LHCN-M2 (cell line): ENCODE measurements at regions not wholly inside any gene's neighbourhood (a gene's known extent, or its start where the extent isn't known, plus 50 kb on each side); places are given as distances from the start of the nearest gene placed in this dataset.
"Not testable (repeated sequence)": the region's sequence is repeated elsewhere in the genome, so short reads cannot be mapped to it uniquely, and the experiment has no call there.

Experiments used
- DNase-seq: peaks from one replicate; pipeline ENCODE4 v3.0.0-alpha.2; 2012; ENCODE audit warnings: low read depth

DNA sequence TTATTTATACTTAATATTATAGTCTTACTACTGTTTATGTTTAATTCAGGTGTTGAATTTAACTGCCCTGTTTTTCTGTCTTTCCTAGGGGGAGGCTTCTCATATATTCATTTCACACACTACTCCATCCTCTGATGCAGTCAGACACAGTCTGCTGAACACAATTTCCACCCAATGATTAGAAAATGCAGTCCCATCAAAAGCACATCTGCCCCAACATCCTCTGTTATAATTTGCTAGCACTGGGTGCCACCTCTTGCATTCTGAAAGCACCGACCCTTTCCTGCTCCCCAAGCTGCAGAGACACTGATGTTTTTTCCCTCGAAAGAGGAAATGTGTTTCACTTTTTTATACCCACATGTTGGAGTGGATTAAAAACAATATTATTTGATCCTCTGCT lies 474.7 kb downstream of the PID1 start:
- no peak for DNase-seq

DNA sequence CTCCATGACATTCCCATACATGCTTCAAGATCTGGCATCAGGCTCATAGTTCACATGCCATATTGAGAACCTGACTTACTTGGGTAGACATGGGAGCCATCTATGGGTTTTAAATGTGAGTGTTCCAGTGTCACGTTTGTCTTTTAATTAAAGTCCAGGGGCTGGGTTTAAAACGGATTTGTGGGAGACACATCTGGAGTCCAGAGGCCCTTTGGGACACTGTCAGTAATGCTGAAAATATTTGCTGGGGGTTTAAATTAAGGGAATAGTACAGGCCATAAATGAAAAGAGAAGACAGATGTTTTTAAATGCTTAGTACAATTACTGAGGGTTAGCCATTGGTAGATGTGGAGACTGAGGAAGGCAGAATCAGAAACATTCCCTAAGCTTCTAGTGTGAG lies 478.0 kb downstream of the PID1 start:
- DNase-seq: peak; percentile 17

DNA sequence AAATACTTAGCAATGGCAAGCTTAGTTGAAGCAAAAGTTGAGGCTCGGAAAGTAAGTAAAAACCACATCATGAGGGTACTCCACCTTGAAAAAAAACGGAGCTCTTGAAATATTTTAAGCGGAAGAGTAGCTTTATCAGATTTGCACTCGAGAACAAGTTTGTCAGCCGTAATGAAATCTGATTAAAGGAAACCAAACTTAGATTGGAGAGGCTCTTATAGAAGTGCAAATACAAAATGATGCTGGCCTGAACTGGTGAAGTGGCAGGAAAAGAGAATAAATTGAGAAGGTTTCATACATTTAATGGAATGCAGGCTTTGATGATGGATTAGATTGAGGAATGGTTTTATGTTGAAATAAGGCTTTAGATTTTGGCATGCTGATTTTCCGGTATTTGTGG lies 484.2 kb downstream of the PID1 start:
- no peak for DNase-seq

DNA sequence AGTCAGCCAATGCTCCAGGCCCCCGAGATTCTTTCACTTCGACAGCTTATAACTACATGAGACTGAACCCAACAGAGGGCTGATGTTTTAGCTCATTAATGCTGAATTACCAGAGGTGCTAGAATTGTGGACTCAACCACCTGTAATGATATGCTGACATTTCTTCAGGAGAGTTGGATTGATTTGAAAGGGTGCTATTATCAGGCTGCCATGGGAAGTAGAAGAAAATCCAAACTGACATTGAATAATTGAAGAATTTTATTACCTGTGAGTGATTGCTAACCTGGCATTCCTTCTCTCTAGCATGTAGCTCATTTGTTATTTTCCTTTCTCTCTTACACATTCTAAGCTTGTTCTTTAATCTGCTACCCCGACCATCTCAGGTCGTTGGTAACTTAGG lies 488.8 kb downstream of the PID1 start:
- no peak for DNase-seq

DNA sequence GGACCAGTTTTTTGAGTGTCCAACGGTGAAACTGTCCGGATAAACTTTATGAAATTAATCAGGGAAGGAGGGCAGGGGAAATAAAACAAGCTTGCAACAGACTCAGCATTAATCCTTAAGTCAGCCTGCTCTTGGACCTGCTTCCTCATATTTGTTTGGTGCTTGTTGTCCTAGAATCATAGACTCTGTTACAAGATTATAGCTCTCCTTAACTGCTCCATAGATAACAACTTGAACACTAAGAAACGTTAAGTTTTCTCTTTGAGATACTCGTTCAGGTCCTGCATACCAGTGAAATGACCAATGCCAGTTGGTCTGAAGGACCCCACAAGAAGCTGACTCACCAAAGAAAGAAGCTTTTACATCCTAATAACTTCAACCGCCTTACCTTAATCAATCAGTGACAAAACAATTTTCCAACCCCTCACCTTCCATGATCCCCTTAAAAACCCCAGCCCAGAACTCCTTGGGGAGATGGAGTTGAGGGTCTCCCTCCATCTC lies 493.2 kb downstream of the PID1 start:
- no peak for DNase-seq

DNA sequence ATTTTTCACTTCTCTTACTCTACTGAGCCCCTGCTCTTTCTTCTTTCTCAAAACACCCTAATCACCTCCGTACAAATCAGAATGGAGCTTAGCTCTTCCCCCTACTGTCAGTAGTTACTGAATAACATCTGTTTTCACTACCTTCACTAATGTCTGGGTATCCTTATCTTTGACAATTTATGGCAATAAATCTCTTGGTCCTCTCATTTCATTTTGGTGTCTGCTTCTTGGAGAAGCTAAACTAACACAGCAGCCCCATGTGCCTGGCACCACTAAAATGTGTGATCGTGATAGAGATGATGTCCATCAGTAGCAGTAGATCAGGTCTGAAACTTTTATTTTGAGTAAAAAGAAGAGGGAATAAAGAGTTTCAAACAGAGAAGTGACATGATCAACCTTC lies 496.5 kb downstream of the PID1 start:
- no peak for DNase-seq

DNA sequence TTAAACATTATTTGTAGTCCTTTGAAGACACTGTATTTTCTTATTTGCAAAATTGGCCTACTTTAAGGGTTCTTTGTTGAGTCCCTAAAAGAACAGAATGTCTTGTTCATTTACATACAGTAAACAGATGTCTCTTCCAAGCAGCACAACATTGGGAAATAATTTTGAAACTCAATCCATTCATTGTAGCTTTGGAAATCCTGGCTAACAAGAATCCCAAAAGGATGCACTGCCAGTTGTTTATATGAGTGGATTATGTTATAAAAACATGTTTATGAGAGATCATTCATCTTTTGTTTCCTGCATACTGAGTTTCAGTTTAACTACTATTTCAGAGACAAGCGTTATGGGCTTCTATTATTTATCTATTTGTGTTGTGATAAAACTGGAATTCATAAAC lies 499.3 kb downstream of the PID1 start:
- DNase-seq: peak; percentile 82

DNA sequence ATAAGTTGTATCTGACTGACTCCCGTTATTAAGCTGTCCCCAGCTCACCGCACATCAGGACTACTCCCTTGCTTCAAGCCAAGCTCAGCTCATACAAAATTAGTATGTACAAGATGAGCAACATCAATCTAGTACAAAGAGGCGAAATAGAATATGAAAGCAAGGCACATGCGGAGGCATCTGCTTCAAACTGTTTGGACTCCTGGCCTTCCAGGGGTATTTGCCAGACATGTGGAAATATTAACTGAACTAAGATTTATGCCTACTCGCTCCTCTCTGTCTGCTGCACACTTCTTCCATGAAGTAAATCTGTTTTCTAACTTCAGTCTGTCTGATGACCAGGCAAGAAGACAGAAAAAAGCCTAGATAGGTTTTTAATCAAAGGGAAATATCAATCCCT lies 499.8 kb downstream of the PID1 start:
- DNase-seq: no peak

DNA sequence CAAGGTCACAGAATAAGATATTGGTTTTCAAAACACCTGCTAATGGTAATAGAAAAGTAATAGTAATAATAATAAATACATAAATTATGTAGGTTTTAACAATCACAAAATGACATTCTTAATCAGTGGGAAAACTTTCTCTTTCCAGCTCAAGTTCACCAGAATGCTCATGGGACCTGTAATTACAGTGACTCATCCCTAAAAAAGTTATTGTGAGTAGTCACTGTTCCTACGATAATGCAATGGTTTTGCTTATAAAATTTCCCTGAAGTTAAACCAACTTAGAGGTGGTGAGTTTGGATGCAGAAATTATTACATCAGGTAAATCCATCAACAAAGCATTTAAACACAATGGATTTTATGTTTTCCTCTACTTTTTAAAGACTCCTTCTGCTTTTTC lies 502.3 kb downstream of the PID1 start:
- DNase-seq: peak; percentile 95

DNA sequence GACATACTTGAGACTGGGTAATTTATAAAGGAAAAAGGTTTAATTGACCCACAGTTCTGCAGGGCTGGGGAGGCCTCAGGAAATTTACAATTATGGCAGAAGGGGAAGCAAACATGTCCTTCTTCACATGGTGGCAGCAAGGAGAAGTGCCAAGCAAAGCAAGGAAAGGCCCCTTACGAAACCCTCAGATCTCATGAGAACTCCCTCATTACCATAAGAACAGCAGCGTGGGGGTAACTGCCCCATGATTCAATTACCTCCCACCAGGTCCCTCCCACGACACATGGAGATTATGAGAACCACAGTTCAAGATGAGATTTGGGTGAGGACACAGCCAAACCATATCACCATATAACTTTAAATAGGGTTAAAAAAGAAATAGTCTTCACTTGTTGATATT lies 502.9 kb downstream of the PID1 start:
- DNase-seq: peak; percentile 38

DNA sequence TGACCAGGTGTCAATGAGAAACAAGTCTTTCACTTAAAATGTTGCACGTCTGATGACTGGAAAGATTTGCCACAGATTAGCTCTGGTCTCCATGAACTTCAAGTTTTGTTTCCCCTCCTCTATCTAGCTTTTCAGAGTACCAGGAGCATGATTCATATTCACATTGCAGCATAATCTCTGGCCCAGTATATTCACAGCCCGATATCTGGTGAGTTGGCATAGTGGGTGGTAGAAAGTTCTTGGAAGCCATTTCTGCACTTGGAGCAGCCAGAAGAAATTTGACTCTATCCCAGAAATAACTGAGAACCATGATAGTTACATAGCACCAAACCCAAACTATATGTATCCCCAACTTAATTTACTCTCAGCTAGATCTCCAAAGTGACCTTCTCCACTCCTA lies 503.9 kb downstream of the PID1 start:
- peak; percentile 78 for DNase-seq

DNA sequence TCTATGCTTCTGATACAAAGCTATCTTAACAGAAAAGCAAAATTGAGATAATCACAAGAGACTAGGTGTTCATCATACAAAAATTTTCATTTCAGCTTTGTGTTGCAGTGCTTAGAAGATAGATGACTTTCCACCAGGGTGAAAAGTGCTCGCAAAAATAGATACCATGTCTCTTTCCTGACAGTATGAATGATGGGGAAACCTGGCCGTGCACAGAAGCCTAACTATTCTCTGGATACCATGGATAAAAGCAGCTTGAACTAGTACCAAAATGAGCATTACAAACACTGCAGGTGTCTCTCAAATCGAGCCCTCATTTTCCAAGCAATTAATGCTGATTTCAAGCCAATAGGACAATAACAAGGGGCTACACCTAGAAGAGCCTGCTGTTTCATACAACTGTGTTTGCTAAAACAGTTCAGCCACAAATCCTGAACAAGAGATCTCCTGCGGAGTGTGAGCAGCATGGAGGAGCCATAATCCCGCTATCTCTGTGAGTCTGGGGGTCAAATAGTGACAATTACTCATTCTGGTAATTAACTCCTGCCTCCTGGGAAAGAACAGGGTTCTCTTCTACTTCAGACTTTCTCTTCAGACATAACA lies 507.6 kb downstream of the PID1 start:
- no peak for DNase-seq

DNA sequence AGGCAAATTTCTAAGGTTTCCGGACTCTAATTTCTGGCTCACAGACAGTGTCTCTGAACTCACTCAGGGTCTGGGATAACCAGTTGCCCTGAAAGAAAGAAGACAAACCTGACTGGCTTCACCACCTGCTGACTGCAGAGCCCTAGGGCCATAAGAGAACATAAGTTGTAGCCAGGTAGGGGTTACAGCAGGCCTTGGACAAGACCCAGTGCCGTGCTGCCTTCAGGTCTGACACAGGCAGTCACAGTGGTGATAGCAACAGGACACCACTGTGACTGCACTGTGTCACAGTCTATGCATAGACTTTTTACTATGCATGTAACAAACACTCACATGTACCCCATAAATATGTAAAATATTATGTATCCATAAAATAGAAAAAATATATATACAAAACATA lies 508.5 kb downstream of the PID1 start:
- no peak for DNase-seq

DNA sequence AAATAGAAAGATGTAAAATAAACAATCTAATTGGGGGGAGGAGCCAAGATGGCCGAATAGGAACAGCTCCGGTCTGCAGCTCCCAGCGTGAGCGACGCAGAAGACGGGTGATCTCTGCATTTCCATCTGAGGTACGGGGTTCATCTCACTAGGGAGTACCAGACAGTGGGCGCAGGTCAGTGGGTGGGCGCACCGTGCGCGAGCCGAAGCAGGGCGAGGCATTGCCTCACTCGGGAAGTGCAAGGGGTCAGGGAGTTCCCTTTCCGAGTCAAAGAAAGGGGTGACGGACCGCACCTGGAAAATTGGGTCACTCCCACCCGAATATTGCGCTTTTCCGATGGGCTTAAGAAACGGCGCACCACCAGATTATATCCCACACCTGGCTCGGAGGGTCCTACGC lies 515.4 kb downstream of the PID1 start:
- not testable (repeated sequence) for DNase-seq

DNA sequence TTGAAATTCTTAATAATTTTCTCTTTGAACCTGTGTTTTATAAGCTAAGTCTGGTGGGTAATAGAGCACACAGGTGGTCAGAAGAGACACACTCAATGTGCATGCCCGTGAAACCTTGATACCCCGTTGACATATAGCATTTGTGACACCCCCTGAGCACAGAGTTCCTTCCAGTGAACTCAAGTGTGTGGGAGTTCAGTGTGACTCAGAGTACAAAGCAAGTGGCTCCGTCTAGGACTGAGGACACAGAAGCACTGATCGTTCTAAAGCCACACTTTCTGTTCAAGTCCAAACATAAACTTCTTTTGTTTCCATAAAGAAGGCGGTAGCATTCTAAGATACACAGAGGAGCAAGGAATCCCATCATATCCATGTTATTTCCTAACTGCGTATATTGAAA lies 523.6 kb downstream of the PID1 start:
- no peak for DNase-seq

DNA sequence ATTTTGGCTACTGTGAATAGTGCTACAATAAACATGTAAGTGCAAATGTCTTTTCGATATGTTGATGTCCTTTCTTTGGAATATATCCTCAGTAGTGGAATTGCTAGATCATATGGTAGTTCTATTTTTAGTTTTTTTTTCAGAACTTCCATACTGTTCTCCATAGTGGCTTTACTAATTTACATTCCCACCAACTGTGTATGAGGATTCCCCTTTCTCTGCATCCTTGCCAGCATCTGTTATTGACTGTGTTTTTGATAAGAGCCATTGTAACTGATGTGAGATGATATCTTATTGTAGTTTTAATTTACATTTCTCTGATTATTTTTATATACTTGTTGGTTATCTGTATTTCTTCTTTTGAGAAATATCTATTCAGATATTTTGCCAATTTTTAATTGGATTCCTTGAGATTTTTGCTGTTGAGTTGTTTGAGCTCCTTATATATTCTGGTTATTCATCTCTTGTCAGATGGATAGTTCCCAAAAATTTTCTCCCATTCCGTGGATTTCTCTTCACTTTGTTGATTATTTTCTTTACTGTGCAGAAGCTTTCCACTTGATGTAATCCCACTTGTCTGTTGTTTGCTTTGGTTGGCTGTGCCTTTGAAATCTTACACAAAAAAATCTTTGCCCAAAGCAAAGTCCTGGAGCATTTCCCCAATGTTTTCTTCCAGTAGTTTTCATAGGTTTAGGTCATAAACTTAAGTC lies 532.3 kb downstream of the PID1 start:
- no peak for DNase-seq

DNA sequence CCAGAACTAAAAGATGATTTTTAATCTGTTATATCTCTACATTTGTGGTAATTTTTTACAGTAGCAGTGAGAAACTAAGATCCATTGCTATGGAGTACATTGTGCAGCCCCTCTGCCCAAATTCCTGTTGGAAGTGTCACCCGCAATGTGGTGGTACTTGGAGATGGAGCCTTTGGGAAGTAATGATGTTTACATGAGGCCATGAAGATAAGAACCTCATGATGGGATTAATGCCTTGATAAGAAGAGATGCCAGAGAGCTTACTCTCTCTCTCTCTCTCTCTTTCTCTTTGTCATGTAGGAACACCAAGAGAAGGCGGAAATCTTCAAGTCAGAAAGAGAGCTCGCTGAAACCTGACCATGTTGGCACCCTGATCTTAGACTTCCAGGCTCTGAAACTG lies 535.4 kb downstream of the PID1 start:
- DNase-seq: no peak

DNA sequence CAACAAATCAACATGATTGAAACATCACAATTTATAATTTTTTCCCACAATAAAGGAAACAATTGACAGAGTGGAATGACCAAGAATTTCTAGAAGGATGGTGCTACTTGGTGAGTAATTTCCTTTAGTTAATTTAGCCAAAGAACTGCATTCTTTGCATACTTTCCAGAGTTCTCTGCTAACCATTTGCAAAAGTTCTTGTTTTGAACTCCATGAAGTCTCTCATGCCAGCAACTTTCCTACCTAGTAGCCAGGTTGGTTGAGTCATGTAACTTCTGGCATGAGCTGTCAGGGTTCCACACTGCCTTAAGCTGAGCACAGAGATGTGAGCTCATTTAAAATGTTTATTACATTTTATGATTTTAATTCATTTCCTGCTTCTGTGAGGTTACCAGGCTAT lies 539.6 kb downstream of the PID1 start:
- peak; percentile 70 for DNase-seq

DNA sequence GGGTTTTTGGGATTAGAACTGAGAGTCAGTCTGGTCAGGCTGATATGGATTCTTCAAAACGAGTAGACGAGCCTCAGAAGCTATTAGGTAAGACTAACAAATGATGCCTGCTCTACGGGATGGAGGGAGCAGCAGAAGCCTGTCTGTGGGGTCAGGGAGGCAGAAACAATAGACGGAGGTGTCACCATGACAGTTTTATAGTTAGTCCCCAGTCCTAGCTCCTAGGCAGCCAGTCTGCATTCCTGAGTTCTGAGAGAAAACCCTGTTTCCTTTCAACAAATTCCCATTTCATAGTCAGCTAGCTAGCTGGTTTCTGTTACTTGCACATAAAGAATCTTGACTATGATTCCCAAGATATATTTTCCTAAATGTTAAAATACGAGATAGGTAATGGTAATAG lies 542.1 kb downstream of the PID1 start:
- no peak for DNase-seq

DNA sequence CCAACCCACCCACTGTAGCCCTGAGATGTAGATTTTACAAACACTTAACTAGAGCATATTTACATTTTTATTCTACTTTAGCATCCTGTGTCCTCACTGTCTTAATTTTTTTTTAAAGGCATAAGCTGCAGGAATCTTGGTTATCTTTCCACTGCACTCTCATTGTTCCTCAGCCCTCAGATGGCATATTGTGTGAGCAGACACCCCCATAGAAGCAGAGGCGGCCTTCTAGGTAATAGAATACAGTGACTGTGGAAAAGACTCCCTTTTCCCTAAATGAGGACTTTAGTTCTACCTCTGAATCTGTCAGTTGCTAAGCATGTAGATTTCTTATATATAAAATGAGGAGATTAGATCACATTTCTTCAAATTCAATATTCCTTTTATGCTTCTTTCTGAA lies 543.5 kb upstream of the SPHKAP start:
- no peak for DNase-seq

DNA sequence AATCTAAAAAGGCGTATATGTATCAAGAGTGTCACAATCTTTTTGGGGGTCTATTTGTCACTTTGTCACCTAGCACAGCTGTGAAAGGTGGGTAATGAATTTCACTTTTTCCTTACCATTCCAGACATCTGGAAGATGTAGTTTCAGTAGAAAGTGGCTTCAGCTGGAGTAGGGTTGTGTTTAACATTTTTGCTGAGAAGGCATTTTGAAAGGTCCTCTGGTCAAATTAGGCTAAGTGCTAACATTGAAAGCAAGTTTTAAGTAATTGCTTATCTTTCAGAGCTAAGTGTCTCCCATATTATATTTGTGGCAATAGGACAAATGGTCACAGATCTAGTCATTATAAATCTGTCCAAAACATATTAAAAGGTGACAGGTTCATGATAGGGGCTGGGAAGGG lies 542.1 kb upstream of the SPHKAP start:
- no peak for DNase-seq

DNA sequence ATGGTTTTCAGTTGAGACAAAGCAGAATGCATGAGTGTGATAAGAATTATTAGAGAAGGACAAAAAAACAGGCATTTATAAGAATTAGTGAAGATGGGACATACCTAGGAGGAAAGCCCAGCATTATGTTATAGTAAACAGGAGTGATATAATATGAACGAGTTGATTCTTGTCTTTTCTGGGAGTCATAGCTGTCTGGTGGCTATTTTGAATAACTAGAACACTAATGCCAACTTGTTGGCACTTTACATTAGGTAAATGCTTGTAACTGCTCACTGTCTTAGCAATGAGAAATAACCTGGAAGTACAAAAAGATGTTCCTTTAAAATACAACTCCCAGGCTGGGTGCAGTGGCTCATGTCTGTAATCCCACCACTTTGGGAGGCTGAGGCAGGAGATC lies 540.8 kb upstream of the SPHKAP start:
- no peak for DNase-seq

DNA sequence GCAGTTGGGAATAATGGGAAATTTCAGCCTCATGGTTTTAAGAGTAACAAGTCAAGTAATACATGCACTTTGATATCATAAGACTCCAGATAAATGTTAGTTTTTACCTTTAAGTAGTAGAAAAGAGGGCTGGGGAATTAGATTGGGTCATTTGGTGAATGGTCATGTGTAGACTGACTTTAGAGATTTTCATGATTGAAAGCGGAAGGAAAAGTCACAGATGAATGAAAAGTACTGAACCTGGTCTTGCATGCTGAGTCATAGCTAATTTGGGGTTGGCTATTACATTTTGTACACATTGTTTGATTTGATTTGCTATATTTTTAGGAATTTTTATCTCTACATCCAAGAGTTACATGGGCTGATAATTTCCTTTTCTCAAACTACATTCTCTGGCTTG lies 539.4 kb upstream of the SPHKAP start:
- no peak for DNase-seq
